ENCODE measurements at regions not wholly inside any gene's neighbourhood (a gene's known extent, or its start where the extent isn't known, plus 50 kb on each side); places are given as distances from the start of the nearest gene placed in this dataset.

DNA sequence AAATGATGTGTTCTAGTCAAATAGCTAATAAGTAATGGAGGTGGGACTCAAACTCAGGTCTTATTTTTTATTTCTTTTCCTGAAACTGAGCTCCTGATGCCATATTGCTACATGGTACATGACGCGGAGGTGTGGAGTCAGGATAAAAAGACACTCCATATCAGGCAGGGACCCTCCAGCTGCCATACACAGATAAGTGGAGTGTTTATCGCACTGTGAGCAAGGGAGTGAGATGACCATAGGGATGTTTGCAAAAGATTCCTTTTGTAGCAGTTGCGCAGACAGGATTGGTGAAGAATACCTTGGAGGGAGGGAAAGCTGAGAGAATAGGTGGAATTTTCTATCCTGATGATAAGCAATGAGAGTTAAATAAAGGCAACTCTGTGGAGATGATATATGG lies 657.2 kb downstream of the RNF144A start:
- TF ChIP-seq, protein P1, sequence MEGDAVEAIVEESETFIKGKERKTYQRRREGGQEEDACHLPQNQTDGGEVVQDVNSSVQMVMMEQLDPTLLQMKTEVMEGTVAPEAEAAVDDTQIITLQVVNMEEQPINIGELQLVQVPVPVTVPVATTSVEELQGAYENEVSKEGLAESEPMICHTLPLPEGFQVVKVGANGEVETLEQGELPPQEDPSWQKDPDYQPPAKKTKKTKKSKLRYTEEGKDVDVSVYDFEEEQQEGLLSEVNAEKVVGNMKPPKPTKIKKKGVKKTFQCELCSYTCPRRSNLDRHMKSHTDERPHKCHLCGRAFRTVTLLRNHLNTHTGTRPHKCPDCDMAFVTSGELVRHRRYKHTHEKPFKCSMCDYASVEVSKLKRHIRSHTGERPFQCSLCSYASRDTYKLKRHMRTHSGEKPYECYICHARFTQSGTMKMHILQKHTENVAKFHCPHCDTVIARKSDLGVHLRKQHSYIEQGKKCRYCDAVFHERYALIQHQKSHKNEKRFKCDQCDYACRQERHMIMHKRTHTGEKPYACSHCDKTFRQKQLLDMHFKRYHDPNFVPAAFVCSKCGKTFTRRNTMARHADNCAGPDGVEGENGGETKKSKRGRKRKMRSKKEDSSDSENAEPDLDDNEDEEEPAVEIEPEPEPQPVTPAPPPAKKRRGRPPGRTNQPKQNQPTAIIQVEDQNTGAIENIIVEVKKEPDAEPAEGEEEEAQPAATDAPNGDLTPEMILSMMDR (IDR thresholded peaks at IDR 0.05; ENCODE audit: low read depth, low read length), result no peak

DNA sequence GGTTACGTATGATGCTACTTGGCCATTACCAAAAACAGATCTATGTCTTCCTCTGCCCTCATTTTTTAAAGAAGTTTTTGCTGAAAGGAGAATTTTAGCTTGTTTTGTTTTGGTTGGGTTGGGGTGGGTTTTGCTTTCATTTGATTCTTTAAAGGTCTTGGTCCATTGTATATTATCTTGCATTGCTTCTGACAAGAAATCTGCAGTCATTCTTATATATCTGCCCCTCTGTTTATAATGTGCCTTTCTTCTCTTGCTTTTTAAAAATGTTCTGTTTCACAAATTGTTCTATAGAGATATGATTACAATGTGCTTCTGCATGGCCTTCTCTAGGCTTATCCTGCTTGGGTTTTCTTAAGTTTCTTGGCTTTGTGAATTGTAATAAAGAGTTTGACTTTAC lies 660.6 kb downstream of the RNF144A start:
- Histone ChIP-seq H3K4me3 (no peak overlapping the region), H3K27me3 (no peaks in the 10 kb centered on the region), H3K9me3 (ENCODE audit: low read depth) (no peaks in the 10 kb centered on the region), H3K27ac (no peak overlapping the region), H3K4me1 (ENCODE audit: low read depth) (no peaks in the 10 kb centered on the region), H3K36me3 (no peaks in the 10 kb centered on the region)
- TF ChIP-seq, protein P1 (IDR thresholded peaks at IDR 0.05; ENCODE audit: low read depth, low read length), result no peak
- no peak for DNase-seq (ENCODE audit: low read depth in 1 of 2, low spot score in 1 of 2)

More for the DNA sequence above, 657.2 kb downstream of the RNF144A start:
- DNase-seq (ENCODE audit: low read depth in 1 of 2, low spot score in 1 of 2), result no peak
- Histone ChIP-seq H3K27me3 (no peaks in the 10 kb centered on the region), H3K9me3 (ENCODE audit: low read depth) (no peaks in the 10 kb centered on the region), H3K4me1 (ENCODE audit: low read depth) (no peaks in the 10 kb centered on the region), H3K36me3 (no peaks in the 10 kb centered on the region), H3K4me3 (no peak overlapping the region), H3K27ac (no peak overlapping the region)

DNA sequence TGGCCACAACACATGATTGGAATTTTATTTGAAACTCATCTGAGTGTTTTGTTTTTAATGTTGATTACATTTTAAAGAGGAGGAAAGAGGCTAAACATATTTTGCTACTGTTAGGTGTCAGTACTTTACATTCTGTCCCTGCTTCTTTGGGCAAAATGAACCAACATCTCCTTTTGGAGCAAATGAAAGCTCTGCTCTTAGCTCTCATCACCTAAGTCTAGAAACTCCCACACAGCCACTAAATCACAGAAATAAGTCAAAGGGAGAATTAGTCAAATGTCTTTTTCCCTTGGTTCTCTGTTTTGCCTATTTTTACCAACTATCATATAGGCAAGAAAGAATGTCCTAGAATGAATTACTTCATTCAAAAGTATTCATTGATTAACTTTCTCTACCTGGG lies 666.8 kb downstream of the RNF144A start:
- no peak for DNase-seq (ENCODE audit: low read depth in 1 of 2, low spot score in 1 of 2)
- H3K36me3 ChIP-seq, result no peaks in the 10 kb centered on the region
- TF ChIP-seq, protein P1 (IDR thresholded peaks at IDR 0.05; ENCODE audit: low read depth, low read length), result no peak

DNA sequence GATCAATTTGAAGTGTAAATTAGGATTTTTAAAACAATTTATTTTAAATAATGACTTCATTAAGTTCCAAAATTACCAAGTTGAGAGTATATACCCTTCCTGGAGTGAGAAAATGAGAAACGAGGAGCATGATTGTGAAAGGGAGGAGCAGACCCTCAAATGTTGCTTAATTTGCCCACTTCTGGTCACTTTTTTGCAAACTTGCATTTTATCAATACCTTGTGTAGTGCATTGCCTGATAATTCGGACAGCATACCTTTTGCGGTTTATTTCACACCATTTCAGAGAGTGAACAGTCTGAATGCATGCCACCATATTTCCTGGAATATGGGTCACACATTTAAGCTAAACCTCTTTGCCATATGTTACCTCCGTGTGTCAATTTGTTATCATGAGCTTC lies 669.7 kb downstream of the RNF144A start:
- no peaks in the 10 kb centered on the region for H3K9me3 ChIP-seq (ENCODE audit: low read depth)
- H3K36me3 ChIP-seq, result no peaks in the 10 kb centered on the region
- H3K27ac ChIP-seq, result no peak overlapping the region
- no peaks in the 10 kb centered on the region for H3K4me1 ChIP-seq (ENCODE audit: low read depth)
- H3K4me3 ChIP-seq, result no peak overlapping the region
- TF ChIP-seq, protein P1 (IDR thresholded peaks at IDR 0.05; ENCODE audit: low read depth, low read length), result no peak
- H3K27me3 ChIP-seq, result no peaks in the 10 kb centered on the region
- DNase-seq (ENCODE audit: low read depth in 1 of 2, low spot score in 1 of 2), result no peak

More for the DNA sequence above, 666.8 kb downstream of the RNF144A start:
- Histone ChIP-seq H3K27ac (no peak overlapping the region), H3K9me3 (ENCODE audit: low read depth) (no peaks in the 10 kb centered on the region), H3K4me3 (no peak overlapping the region), H3K27me3 (no peaks in the 10 kb centered on the region), H3K4me1 (ENCODE audit: low read depth) (no peaks in the 10 kb centered on the region)

DNA sequence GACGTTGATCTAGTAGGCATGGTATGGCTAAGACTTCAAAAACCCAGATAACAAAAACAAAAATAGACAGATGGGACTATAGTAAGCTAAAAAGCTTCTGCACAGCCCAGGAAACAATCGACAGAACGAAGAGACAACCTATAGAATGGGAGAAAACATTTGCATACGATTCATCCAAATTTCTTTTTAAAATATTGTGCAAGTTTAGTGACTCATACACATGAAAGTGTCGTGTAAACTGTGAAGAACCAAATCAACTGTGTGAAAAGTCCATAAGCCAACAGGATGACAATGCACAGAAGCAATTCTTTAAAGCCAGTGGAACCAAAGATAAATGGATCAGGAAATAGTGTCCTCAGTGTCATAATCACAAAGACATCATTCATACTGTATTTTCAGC lies 671.1 kb downstream of the RNF144A start:
- DNase-seq (ENCODE audit: low read depth in 1 of 2, low spot score in 1 of 2), result no peak
- Histone ChIP-seq H3K27me3 (no peaks in the 10 kb centered on the region), H3K4me1 (ENCODE audit: low read depth) (no peaks in the 10 kb centered on the region), H3K4me3 (no peak overlapping the region), H3K9me3 (ENCODE audit: low read depth) (no peaks in the 10 kb centered on the region), H3K27ac (no peak overlapping the region), H3K36me3 (no peaks in the 10 kb centered on the region)
- TF ChIP-seq, protein P1 (IDR thresholded peaks at IDR 0.05; ENCODE audit: low read depth, low read length), result no peak

DNA sequence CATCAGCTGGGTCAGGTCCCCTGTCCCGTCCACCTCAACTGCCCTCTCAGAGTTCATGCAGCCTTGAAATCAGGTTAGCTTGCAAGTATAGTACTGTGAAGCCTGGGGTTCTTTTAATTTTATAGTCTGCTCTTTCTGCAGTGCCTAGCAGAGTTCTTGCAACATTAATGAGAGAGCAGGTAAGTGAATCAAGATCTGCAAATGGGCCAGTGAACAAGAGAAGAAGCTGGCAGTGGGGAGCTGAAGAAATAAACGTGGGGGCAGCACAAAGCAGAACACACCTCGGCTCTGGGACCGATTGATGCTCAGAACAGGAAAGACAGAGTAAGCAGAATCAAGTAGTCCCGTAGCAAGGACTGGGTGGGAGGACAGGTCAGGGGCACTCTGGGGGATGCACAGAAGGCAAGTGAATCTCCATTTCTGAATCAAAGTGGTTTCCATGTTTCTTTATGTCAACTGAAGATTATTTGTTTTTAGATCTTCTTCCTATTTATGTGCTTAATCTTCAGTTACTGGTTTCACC lies 675.5 kb downstream of the RNF144A start:
- H3K27me3 ChIP-seq, result no peaks in the 10 kb centered on the region
- TF ChIP-seq, protein P1 (IDR thresholded peaks at IDR 0.05; ENCODE audit: low read depth, low read length), result no peak
- no peak overlapping the region for H3K4me3 ChIP-seq
- DNase-seq (ENCODE audit: low read depth in 1 of 2, low spot score in 1 of 2), result no peak
- no peaks in the 10 kb centered on the region for H3K36me3 ChIP-seq
- H3K9me3 ChIP-seq (ENCODE audit: low read depth), result no peaks in the 10 kb centered on the region
- no peaks in the 10 kb centered on the region for H3K4me1 ChIP-seq (ENCODE audit: low read depth)
- H3K27ac ChIP-seq, result no peak overlapping the region
